ENCODE measurements at regions not wholly inside any gene's neighbourhood (a gene's known extent, or its start where the extent isn't known, plus 50 kb on each side); places are given as distances from the start of the nearest gene placed in this dataset.

DNA sequence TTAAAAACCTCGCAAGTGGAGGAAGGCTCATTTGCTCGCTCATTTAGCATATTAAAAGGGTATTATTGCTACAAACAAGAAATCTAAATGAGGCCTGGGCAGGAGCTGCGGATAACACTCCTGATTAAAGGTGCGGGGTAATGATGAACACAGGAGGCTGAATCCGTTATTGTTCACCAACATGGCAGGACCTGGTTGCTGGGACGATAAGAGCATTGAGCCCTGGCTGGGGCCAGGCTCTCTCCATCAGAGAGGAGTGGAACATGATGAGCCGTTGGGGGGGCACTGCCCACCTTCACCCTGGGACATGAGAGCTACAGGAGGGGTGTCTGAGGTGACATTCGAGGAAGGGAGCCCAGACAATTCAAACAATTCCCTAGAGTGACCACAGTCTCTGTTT is 211.7 kb downstream of the NXPE2 start:
- TF ChIP-seq, protein P1, sequence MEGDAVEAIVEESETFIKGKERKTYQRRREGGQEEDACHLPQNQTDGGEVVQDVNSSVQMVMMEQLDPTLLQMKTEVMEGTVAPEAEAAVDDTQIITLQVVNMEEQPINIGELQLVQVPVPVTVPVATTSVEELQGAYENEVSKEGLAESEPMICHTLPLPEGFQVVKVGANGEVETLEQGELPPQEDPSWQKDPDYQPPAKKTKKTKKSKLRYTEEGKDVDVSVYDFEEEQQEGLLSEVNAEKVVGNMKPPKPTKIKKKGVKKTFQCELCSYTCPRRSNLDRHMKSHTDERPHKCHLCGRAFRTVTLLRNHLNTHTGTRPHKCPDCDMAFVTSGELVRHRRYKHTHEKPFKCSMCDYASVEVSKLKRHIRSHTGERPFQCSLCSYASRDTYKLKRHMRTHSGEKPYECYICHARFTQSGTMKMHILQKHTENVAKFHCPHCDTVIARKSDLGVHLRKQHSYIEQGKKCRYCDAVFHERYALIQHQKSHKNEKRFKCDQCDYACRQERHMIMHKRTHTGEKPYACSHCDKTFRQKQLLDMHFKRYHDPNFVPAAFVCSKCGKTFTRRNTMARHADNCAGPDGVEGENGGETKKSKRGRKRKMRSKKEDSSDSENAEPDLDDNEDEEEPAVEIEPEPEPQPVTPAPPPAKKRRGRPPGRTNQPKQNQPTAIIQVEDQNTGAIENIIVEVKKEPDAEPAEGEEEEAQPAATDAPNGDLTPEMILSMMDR (IDR thresholded peaks at IDR 0.05; ENCODE audit: low read depth, low read length, poor library complexity, severe bottlenecking) = no peak
- no peak for TF ChIP-seq EZH2phosphoT487 (IDR thresholded peaks at IDR 0.05; ENCODE audit: borderline replicate concordance, low read length)
- no peaks in the 10 kb centered on the region for H3K36me3 ChIP-seq (ENCODE audit: control insufficient read depth, low read length)
- no peaks in the 10 kb centered on the region for H3K79me2 ChIP-seq (ENCODE audit: control insufficient read depth, low read length)
- no peaks in the 10 kb centered on the region for H3K9me2 ChIP-seq (replicated peaks; ENCODE audit: control insufficient read depth, low read length)
- no peaks in the 10 kb centered on the region for H3K27me3 ChIP-seq (ENCODE audit: control insufficient read depth, low read length)
- H3F3A ChIP-seq (ENCODE audit: control insufficient read depth, insufficient read depth) = no peaks in the 10 kb centered on the region
- H3K4me1 ChIP-seq (ENCODE audit: control insufficient read depth, low read length) = no peaks in the 10 kb centered on the region
- no peaks in the 10 kb centered on the region for H3K9me3 ChIP-seq (ENCODE audit: control insufficient read depth, insufficient read depth, low read length)
- H4K20me1 ChIP-seq (ENCODE audit: control insufficient read depth, insufficient read depth, low read depth, low read length) = no peaks in the 10 kb centered on the region
- H3K4me2 ChIP-seq (ENCODE audit: low read length) = no peak overlapping the region
- H3K4me3 ChIP-seq (ENCODE audit: low read length) = no peak overlapping the region
- no peak overlapping the region for H3K27ac ChIP-seq (ENCODE audit: low read depth, low read length)

DNA sequence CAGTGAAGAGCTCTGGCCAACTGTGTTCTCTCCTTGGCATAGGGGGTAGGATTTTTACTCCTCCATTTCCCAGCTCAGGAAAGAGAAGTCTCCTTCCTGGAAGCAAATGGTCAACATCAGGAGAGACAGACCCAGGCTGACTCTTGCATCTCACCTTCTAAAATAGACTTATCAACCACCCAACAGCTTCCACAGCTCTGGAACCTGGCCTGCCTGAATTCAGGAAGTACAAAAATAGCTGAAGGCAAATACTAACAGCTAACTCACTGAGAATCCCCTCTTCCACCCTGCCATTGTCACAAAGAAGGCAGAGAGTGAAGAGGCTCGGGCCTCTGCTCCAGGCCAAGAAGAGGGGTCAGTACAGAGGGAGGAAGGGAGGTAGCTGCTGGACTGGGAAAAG is 213.6 kb downstream of the NXPE2 start:
- TF ChIP-seq, protein P1 (IDR thresholded peaks at IDR 0.05; ENCODE audit: low read depth, low read length, poor library complexity, severe bottlenecking) = no peak
- TF ChIP-seq EZH2phosphoT487 (IDR thresholded peaks at IDR 0.05; ENCODE audit: borderline replicate concordance, low read length) = no peak
- Histone ChIP-seq H3K79me2 (ENCODE audit: control insufficient read depth, low read length) (no peaks in the 10 kb centered on the region), H3K4me3 (ENCODE audit: low read length) (no peak overlapping the region), H3K4me1 (ENCODE audit: control insufficient read depth, low read length) (no peaks in the 10 kb centered on the region), H3K36me3 (ENCODE audit: control insufficient read depth, low read length) (no peaks in the 10 kb centered on the region), H3K27me3 (ENCODE audit: control insufficient read depth, low read length) (no peaks in the 10 kb centered on the region), H3K4me2 (ENCODE audit: low read length) (no peak overlapping the region), H4K20me1 (ENCODE audit: control insufficient read depth, insufficient read depth, low read depth, low read length) (no peaks in the 10 kb centered on the region), H3K9me3 (ENCODE audit: control insufficient read depth, insufficient read depth, low read length) (no peaks in the 10 kb centered on the region), H3K27ac (ENCODE audit: low read depth, low read length) (no peak overlapping the region), H3F3A (ENCODE audit: control insufficient read depth, insufficient read depth) (no peaks in the 10 kb centered on the region), H3K9me2 (replicated peaks; ENCODE audit: control insufficient read depth, low read length) (no peaks in the 10 kb centered on the region)

DNA sequence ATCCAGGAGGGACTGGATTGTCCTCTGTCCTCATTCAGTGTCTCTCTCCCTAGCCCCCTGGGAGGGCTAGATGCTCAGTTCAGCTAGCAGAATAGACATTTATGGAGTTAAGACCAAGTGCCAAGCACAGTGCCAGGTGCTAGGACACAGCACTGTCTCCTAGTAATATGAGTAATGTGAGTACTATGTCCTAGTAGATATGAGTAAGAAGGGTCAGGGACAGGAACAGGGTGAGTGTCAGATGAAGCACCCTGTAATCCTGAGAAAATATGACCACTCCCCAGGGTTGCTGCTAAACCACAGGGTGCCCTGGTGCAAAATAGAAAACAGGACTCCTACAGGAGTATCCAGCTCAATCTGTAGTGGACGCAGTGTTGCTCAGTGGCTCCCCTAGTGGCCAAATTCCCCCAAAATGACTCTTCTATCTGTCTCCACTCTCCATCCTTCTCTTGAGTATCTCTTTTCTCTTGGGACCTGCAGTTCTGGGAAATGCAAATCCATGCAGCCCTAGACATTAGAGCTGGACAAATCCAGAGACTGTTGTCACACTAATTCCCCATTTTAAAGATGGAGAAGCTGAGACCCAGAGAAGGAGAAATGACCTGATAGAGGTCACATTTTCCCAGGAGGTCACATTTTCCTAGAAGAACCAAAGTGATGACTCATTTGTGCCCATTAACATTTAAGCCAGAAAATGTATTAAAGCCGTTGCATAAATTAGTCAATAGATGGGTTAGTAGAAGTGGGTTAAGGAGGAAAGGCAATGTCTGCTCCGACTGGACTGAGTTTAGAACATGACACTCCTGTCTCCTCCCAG is 214.3 kb downstream of the NXPE2 start:
- Histone ChIP-seq H3K9me3 (ENCODE audit: control insufficient read depth, insufficient read depth, low read length) (no peaks in the 10 kb centered on the region), H3F3A (ENCODE audit: control insufficient read depth, insufficient read depth) (no peaks in the 10 kb centered on the region), H3K36me3 (ENCODE audit: control insufficient read depth, low read length) (no peaks in the 10 kb centered on the region), H3K4me2 (ENCODE audit: low read length) (no peak overlapping the region), H3K9me2 (replicated peaks; ENCODE audit: control insufficient read depth, low read length) (no peaks in the 10 kb centered on the region), H4K20me1 (ENCODE audit: control insufficient read depth, insufficient read depth, low read depth, low read length) (no peaks in the 10 kb centered on the region), H3K27ac (ENCODE audit: low read depth, low read length) (no peak overlapping the region), H3K79me2 (ENCODE audit: control insufficient read depth, low read length) (no peaks in the 10 kb centered on the region), H3K4me1 (ENCODE audit: control insufficient read depth, low read length) (no peaks in the 10 kb centered on the region), H3K4me3 (ENCODE audit: low read length) (no peak overlapping the region), H3K27me3 (ENCODE audit: control insufficient read depth, low read length) (no peaks in the 10 kb centered on the region)
- TF ChIP-seq, protein P1 (IDR thresholded peaks at IDR 0.05; ENCODE audit: low read depth, low read length, poor library complexity, severe bottlenecking) = peak; percentile 84
- TF ChIP-seq EZH2phosphoT487 (IDR thresholded peaks at IDR 0.05; ENCODE audit: borderline replicate concordance, low read length) = no peak
